NB4 (cell line): ENCODE measurements at regions not wholly inside any gene's neighbourhood (a gene's known extent, or its start where the extent isn't known, plus 50 kb on each side); places are given as distances from the start of the nearest gene placed in this dataset.

Experiments used
- CTCF ChIP-seq: IDR thresholded peaks from one replicate; pipeline ENCODE4 v1.5.1; 2012; ENCODE audit warnings: low read depth, low read length
- MAX ChIP-seq: IDR thresholded peaks from 2 replicates; pipeline ENCODE4 v1.6.1; 2011; ENCODE audit warnings: low read depth, low read length
- MYC ChIP-seq: IDR thresholded peaks from 2 replicates; pipeline ENCODE4 v1.6.1; 2011; ENCODE audit warnings: low read depth, low read length
- POLR2A ChIP-seq: IDR thresholded peaks from 2 replicates; pipeline ENCODE4 v1.6.1; 2011; ENCODE audit warnings: mild to moderate bottlenecking; ENCODE audit not compliant: insufficient read length; ENCODE audit errors: extremely low read depth

GRCh38 chr4:123819362-123820035, 422.9 kb downstream of the SPRY1 start:
- TF ChIP-seq CTCF (no peak), POLR2A (no peak), MAX (no peak), MYC (no peak)
